HepG2 (cell line): ENCODE measurements at regions not wholly inside any gene's neighbourhood (a gene's known extent, or its start where the extent isn't known, plus 50 kb on each side); places are given as distances from the start of the nearest gene placed in this dataset.

Source experiments
- ATAC-seq: fragments of 200-7000 bp; cut with Tn5 transposase; 3 replicates; pipeline ENCODE4 v1.9.1; 2020; ENCODE audit warnings: mild to moderate bottlenecking, moderate library complexity
- BruUV-seq: library from RNA; stranded (reverse); fragments of 400-500 nt; replicated peaks from 2 replicates; lab custom pipeline; 2021; lab: Mats Ljungman, UMichigan
- CTCF ChIA-PET: fragments of 300-600 bp; formaldehyde crosslinking; extraction: SDS; loops from one replicate; lab custom pipeline; 2021; ENCODE audit warnings: low total read pairs, inconsistent platforms, low intra/inter-chr PET ratio; lab: Yijun Ruan, JAX
- POLR2A ChIA-PET: fragments of 350-600 bp; sonication (Branson Sonifier 250); formaldehyde crosslinking; loops from one replicate; lab custom pipeline; 2020; ENCODE audit warnings: antibody characterized with exemption, inconsistent platforms; lab: Yijun Ruan, JAX
- DNase-seq: peaks from one replicate; pipeline ENCODE4 v3.0.0-alpha.2; 2015; ENCODE audit warnings: low spot score
- FAIRE-seq: peaks from 3 replicates; lab custom pipeline; 2011; peaks lifted over from hg19 to GRCh38; lab: Jason Lieb, UNC
- H2AFZ ChIP-seq: one replicate; pipeline ENCODE4 v1.6.1; 2011; ENCODE audit warnings: low read length, inconsistent platforms
- H3K27ac ChIP-seq: fragments of 300-600 bp; 3 replicates; pipeline ENCODE4 v1.8.0; 2011; ENCODE audit warnings: mixed run types, mild to moderate bottlenecking, mixed read lengths, low read length, inconsistent platforms; ENCODE audit not compliant: insufficient read depth; ENCODE audit errors: extremely low read length
- H3K27me3 ChIP-seq, 2 experiments: fragments of 200-600 bp in 1 of 2; 2 replicates in 1 of 2; 3 replicates in 1 of 2; pipeline versions ENCODE4 v1.6.0 to v1.8.0; 2011; ENCODE audit warnings: low read length in 2 of 2, mild to moderate bottlenecking in 2 of 2, moderate library complexity in 2 of 2, inconsistent platforms in 1 of 2; ENCODE audit not compliant: insufficient read depth in 2 of 2, control insufficient read depth in 1 of 2
- H3K36me3 ChIP-seq, 2 experiments: fragments of 200-600 bp in 1 of 2; replicated peaks in 1 of 2; 2 replicates in 1 of 2; 3 replicates in 1 of 2; pipeline versions ENCODE4 v1.5.1 to v1.8.0; 2011; ENCODE audit warnings: low read length in 2 of 2, inconsistent platforms in 1 of 2; ENCODE audit not compliant: insufficient read depth in 2 of 2, control insufficient read depth in 1 of 2
- H3K4me1 ChIP-seq: 2 replicates; pipeline ENCODE4 v1.5.1; 2012; ENCODE audit warnings: low read length, inconsistent platforms; ENCODE audit not compliant: insufficient read depth
- H3K4me2 ChIP-seq: 2 replicates; pipeline ENCODE4 v1.6.0; 2011; ENCODE audit warnings: low read depth, low read length, inconsistent platforms
- H3K4me3 ChIP-seq, 3 experiments: fragments of 200-600 bp in 1 of 3; sonication (generic), shearing (Covaris generic) in 1 of 3; replicated peaks in 1 of 3; 2 replicates each; pipeline ENCODE4 v1.5.1; 2011 to 2016; ENCODE audit warnings: low read length in 3 of 3, inconsistent platforms in 2 of 3, low read depth in 2 of 3, mild to moderate bottlenecking in 2 of 3, control low read depth in 1 of 3, mixed read lengths in 1 of 3; ENCODE audit not compliant: insufficient read depth in 1 of 3
- H3K79me2 ChIP-seq: one replicate; pipeline ENCODE4 v1.6.1; 2011; ENCODE audit warnings: low read length, inconsistent platforms; ENCODE audit not compliant: insufficient read depth
- H3K9ac ChIP-seq: 2 replicates; pipeline ENCODE4 v1.6.0; 2011; ENCODE audit warnings: mild to moderate bottlenecking, low read depth, low read length, inconsistent platforms; ENCODE audit not compliant: insufficient read depth
- H3K9me3 ChIP-seq: 2 replicates; pipeline ENCODE4 v1.5.1; 2012; ENCODE audit warnings: mild to moderate bottlenecking, low read length
- H4K20me1 ChIP-seq: 2 replicates; pipeline ENCODE4 v1.6.0; 2011; ENCODE audit warnings: inconsistent platforms, mild to moderate bottlenecking, low read length, moderate library complexity; ENCODE audit not compliant: insufficient read depth
- HNRNPL ChIP-seq: fragments of 200-400 bp; formaldehyde crosslinking; IDR thresholded peaks from 2 replicates; pipeline ENCODE4 v1.6.1; 2017; ENCODE audit warnings: mild to moderate bottlenecking, low read depth, low read length
- LCORL ChIP-seq, 2 experiments: fragments of 450-650 bp in 1 of 2; sonication (generic) in 1 of 2; formaldehyde crosslinking in 1 of 2; IDR thresholded peaks; 2 replicates each; pipeline versions ENCODE4 v1.5.0 to v1.6.1; 2017 to 2020; ENCODE audit warnings: antibody characterized with exemption in 1 of 2, missing genetic modification reagents in 1 of 2
- ZC3H13 ChIP-seq: sonication (generic); formaldehyde crosslinking; IDR thresholded peaks from 2 replicates; pipeline ENCODE4 v1.8.1; 2023; ENCODE audit warnings: mild to moderate bottlenecking, missing genetic modification reagents, moderate library complexity
- WGBS: methylation state at CpG from one replicate; pipeline ENCODE4 v1.1.6; 2017; ENCODE audit warnings: low lambda C conversion rate; 5-methylcytosine and 5-hydroxymethylcytosine counted together
- in situ Hi-C: cut with HindIII; loops from 2 replicates; pipeline ENCODE4 v1.10.0; 2017; ENCODE audit warnings: low pct_unique_long_range_greater_than_20kb; ENCODE audit not compliant: extremely low pct_ligation_motif_present
- intact Hi-C: fragments of 100-400 bp; cut with micrococcal nuclease; formaldehyde crosslinking; loops from one replicate; pipeline ENCODE4 v1.10.0; 2022; ENCODE audit not compliant: unreplicated experiment
- TF ChIP-seq, protein P1 (sequence below): sonication (generic); formaldehyde crosslinking; IDR thresholded peaks from 2 replicates; pipeline ENCODE4 v1.4.0; 2020; ENCODE audit warnings: mild to moderate bottlenecking, low read depth, missing genetic modification reagents
- TF ChIP-seq, protein P2 (sequence below): sonication (generic); formaldehyde crosslinking; IDR thresholded peaks from 2 replicates; pipeline ENCODE4 v1.9.0; 2021; ENCODE audit warnings: mild to moderate bottlenecking, missing genetic modification reagents
- TF ChIP-seq, protein P3 (sequence below): sonication (generic); formaldehyde crosslinking; IDR thresholded peaks from 2 replicates; pipeline ENCODE4 v1.9.0; 2021; ENCODE audit warnings: missing genetic modification reagents, mild to moderate bottlenecking, borderline replicate concordance
- TF ChIP-seq, protein P4 (sequence below): sonication (generic); formaldehyde crosslinking; IDR thresholded peaks from 2 replicates; pipeline ENCODE4 v1.4.0; 2020; ENCODE audit warnings: missing genetic modification reagents

DNA sequence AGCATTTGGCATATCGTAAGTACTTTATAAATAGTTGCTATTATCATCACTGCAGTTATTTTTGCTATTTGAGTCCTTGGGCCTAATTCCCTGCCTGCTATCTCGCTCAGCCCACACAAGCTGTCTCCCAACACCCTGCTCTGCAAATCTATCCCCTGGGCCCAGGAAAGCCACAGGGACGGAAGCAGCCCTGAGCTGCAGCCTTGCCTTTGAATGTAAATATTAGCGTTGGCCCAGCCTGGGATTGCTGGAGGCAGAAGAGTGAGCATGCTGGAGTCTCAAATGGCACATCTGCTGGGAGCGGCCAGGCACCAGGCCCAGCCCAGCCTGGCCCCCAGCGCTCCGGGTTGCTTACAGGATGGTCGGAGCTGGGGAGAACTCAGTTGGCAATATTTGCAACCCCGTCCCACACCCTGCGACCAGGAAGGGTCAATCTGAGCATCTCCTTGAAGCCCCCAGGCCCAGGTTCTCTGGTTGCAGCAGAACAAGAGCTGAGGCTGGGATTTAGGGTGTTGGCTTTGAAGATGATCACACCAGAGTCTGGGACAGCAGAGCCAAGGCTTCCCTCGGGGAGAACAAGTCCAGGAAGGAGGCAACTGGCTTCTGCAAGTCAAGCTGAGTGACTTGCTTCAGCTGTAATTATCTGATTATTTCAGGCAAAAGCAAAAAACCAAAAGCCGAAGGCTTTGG lies 529.6 kb downstream of the SHQ1 start:
- Histone ChIP-seq H3K9me3 (no peaks in the 10 kb centered on the region), H4K20me1 (no peaks in the 10 kb centered on the region), H3K4me2 (no peak overlapping the region), H3K9ac (no peak overlapping the region), H3K4me3 (no peak overlapping the region), H3K27me3 (peaks cover 0 to 3% of the 10 kb centered on the region in 2 experiments; a peak in 2 of 5 replicates), H3K4me1 (no peaks in the 10 kb centered on the region), H3K79me2 (no peaks in the 10 kb centered on the region), H2AFZ (no peak overlapping the region), H3K27ac (no peak overlapping the region), H3K36me3 (no peaks in the 10 kb centered on the region)
- DNase-seq (peak; percentile 12), FAIRE-seq (no peak), ATAC-seq (peak; percentile 75)
- ChIA-PET CTCF (no interaction called here), POLR2A (no interaction called here)
- no TSS peak for BruUV-seq
- intact Hi-C loops, result no loop called here
- WGBS, result 28% methylated on average over 6 of the region's 12 CpGs
- in situ Hi-C loops, result no loop called here
- TF ChIP-seq ZC3H13 (CRISPR knock-in tag), result no peak
- TF ChIP-seq, protein P1, sequence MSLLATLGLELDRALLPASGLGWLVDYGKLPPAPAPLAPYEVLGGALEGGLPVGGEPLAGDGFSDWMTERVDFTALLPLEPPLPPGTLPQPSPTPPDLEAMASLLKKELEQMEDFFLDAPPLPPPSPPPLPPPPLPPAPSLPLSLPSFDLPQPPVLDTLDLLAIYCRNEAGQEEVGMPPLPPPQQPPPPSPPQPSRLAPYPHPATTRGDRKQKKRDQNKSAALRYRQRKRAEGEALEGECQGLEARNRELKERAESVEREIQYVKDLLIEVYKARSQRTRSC (CRISPR knock-in tag), result no peak
- TF ChIP-seq, protein P2, sequence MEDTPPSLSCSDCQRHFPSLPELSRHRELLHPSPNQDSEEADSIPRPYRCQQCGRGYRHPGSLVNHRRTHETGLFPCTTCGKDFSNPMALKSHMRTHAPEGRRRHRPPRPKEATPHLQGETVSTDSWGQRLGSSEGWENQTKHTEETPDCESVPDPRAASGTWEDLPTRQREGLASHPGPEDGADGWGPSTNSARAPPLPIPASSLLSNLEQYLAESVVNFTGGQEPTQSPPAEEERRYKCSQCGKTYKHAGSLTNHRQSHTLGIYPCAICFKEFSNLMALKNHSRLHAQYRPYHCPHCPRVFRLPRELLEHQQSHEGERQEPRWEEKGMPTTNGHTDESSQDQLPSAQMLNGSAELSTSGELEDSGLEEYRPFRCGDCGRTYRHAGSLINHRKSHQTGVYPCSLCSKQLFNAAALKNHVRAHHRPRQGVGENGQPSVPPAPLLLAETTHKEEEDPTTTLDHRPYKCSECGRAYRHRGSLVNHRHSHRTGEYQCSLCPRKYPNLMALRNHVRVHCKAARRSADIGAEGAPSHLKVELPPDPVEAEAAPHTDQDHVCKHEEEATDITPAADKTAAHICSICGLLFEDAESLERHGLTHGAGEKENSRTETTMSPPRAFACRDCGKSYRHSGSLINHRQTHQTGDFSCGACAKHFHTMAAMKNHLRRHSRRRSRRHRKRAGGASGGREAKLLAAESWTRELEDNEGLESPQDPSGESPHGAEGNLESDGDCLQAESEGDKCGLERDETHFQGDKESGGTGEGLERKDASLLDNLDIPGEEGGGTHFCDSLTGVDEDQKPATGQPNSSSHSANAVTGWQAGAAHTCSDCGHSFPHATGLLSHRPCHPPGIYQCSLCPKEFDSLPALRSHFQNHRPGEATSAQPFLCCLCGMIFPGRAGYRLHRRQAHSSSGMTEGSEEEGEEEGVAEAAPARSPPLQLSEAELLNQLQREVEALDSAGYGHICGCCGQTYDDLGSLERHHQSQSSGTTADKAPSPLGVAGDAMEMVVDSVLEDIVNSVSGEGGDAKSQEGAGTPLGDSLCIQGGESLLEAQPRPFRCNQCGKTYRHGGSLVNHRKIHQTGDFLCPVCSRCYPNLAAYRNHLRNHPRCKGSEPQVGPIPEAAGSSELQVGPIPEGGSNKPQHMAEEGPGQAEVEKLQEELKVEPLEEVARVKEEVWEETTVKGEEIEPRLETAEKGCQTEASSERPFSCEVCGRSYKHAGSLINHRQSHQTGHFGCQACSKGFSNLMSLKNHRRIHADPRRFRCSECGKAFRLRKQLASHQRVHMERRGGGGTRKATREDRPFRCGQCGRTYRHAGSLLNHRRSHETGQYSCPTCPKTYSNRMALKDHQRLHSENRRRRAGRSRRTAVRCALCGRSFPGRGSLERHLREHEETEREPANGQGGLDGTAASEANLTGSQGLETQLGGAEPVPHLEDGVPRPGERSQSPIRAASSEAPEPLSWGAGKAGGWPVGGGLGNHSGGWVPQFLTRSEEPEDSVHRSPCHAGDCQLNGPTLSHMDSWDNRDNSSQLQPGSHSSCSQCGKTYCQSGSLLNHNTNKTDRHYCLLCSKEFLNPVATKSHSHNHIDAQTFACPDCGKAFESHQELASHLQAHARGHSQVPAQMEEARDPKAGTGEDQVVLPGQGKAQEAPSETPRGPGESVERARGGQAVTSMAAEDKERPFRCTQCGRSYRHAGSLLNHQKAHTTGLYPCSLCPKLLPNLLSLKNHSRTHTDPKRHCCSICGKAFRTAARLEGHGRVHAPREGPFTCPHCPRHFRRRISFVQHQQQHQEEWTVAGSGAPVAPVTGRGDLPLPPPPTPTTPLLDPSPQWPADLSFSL (CRISPR knock-in tag), result no peak
- TF ChIP-seq, protein P3, sequence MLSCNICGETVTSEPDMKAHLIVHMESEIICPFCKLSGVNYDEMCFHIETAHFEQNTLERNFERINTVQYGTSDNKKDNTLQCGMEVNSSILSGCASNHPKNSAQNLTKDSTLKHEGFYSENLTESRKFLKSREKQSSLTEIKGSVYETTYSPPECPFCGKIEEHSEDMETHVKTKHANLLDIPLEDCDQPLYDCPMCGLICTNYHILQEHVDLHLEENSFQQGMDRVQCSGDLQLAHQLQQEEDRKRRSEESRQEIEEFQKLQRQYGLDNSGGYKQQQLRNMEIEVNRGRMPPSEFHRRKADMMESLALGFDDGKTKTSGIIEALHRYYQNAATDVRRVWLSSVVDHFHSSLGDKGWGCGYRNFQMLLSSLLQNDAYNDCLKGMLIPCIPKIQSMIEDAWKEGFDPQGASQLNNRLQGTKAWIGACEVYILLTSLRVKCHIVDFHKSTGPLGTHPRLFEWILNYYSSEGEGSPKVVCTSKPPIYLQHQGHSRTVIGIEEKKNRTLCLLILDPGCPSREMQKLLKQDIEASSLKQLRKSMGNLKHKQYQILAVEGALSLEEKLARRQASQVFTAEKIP (CRISPR knock-in tag), result no peak
- TF ChIP-seq LCORL (IDR thresholded peaks at IDR 0.05), result no peak
- no peak for TF ChIP-seq LCORL (CRISPR knock-in tag; IDR thresholded peaks at IDR 0.05)
- TF ChIP-seq, protein P4, sequence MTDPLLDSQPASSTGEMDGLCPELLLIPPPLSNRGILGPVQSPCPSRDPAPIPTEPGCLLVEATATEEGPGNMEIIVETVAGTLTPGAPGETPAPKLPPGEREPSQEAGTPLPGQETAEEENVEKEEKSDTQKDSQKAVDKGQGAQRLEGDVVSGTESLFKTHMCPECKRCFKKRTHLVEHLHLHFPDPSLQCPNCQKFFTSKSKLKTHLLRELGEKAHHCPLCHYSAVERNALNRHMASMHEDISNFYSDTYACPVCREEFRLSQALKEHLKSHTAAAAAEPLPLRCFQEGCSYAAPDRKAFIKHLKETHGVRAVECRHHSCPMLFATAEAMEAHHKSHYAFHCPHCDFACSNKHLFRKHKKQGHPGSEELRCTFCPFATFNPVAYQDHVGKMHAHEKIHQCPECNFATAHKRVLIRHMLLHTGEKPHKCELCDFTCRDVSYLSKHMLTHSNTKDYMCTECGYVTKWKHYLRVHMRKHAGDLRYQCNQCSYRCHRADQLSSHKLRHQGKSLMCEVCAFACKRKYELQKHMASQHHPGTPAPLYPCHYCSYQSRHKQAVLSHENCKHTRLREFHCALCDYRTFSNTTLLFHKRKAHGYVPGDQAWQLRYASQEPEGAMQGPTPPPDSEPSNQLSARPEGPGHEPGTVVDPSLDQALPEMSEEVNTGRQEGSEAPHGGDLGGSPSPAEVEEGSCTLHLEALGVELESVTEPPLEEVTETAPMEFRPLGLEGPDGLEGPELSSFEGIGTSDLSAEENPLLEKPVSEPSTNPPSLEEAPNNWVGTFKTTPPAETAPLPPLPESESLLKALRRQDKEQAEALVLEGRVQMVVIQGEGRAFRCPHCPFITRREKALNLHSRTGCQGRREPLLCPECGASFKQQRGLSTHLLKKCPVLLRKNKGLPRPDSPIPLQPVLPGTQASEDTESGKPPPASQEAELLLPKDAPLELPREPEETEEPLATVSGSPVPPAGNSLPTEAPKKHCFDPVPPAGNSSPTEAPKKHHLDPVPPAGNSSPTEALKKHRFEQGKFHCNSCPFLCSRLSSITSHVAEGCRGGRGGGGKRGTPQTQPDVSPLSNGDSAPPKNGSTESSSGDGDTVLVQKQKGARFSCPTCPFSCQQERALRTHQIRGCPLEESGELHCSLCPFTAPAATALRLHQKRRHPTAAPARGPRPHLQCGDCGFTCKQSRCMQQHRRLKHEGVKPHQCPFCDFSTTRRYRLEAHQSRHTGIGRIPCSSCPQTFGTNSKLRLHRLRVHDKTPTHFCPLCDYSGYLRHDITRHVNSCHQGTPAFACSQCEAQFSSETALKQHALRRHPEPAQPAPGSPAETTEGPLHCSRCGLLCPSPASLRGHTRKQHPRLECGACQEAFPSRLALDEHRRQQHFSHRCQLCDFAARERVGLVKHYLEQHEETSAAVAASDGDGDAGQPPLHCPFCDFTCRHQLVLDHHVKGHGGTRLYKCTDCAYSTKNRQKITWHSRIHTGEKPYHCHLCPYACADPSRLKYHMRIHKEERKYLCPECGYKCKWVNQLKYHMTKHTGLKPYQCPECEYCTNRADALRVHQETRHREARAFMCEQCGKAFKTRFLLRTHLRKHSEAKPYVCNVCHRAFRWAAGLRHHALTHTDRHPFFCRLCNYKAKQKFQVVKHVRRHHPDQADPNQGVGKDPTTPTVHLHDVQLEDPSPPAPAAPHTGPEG, result no peak
- TF ChIP-seq HNRNPL, result no peak
